HCT116 (cell line): ENCODE measurements at regions not wholly inside any gene's neighbourhood (a gene's known extent, or its start where the extent isn't known, plus 50 kb on each side); places are given as distances from the start of the nearest gene placed in this dataset.

ENCODE experiments used
- ATAC-seq: fragments of 200-7000 bp; cut with Tn5 transposase; 2 replicates; pipeline ENCODE4 v1.9.1; 2020; ENCODE audit warnings: mild to moderate bottlenecking, moderate library complexity
- BruUV-seq: library from RNA; stranded (reverse); fragments of 400-500 nt; replicated peaks from 2 replicates; lab custom pipeline; 2021; lab: Mats Ljungman, UMichigan
- CTCF ChIA-PET: fragments of 300-600 bp; sonication (Branson Sonifier 250); formaldehyde crosslinking; loops from one replicate; lab custom pipeline; 2021; ENCODE audit warnings: antibody characterized with exemption; lab: Charles Lee
- POLR2A ChIA-PET: fragments of 300-600, 350-600 bp; sonication (Branson Sonifier 250); formaldehyde crosslinking; loops from one replicate; lab custom pipeline; 2021; ENCODE audit warnings: antibody characterized with exemption; lab: Charles Lee
- RAD21 ChIA-PET, 2 experiments: fragments of 300-600 bp; sonication (Branson Sonifier 250); formaldehyde crosslinking; loops; one replicate each; lab custom pipeline; 2023; ENCODE audit warnings: low total read pairs in 2 of 2; ENCODE audit not compliant: uncharacterized antibody in 2 of 2, unreplicated experiment in 2 of 2, low non-redundant PET in 1 of 2; lab: Charles Lee
- DNase-seq: peaks from one replicate; pipeline ENCODE4 v3.0.0-alpha.2; 2010; ENCODE audit warnings: low read depth, low spot score
- H2AFZ ChIP-seq: fragments of 200-600 bp; shearing (Covaris generic), sonication (generic); 2 replicates; pipeline ENCODE4 v1.6.1; 2017; ENCODE audit warnings: low read depth, mixed run types, mixed read lengths, antibody characterized with exemption, low read length; ENCODE audit not compliant: poor library complexity, severe bottlenecking
- H3K27ac ChIP-seq: 2 replicates; pipeline ENCODE4 v1.5.1; 2012; ENCODE audit warnings: low read depth, low read length
- H3K27me3 ChIP-seq: fragments of 200-600 bp; sonication (generic); 2 replicates; pipeline ENCODE4 v1.6.1; 2016; ENCODE audit warnings: mixed run types, low read length, mixed read lengths; ENCODE audit not compliant: insufficient read depth
- H3K36me3 ChIP-seq, 2 experiments: fragments of 200-500 bp in 1 of 2; fragments of 200-600 bp in 1 of 2; sonication (Bioruptor generic) in 1 of 2; sonication (generic) in 1 of 2; 2 replicates each; pipeline versions ENCODE4 v1.5.1 to v1.6.1; 2014 to 2016; ENCODE audit warnings: low read length in 2 of 2, inconsistent platforms in 1 of 2, mixed read lengths in 1 of 2, mixed run types in 1 of 2; ENCODE audit not compliant: insufficient read depth in 2 of 2, control insufficient read depth in 1 of 2
- H3K4me1 ChIP-seq, 2 experiments: fragments of 200-600 bp in 1 of 2; sonication (generic) in 1 of 2; 2 replicates each; pipeline versions ENCODE4 v1.5.1 to v1.6.1; 2012 to 2017; ENCODE audit warnings: low read length in 2 of 2, inconsistent platforms in 1 of 2, mild to moderate bottlenecking in 1 of 2, mixed read lengths in 1 of 2, mixed run types in 1 of 2, moderate library complexity in 1 of 2; ENCODE audit not compliant: insufficient read depth in 2 of 2, control insufficient read depth in 1 of 2
- H3K4me2 ChIP-seq: fragments of 200-600 bp; sonication (generic); 2 replicates; pipeline ENCODE4 v1.6.1; 2017; ENCODE audit warnings: mixed run types, low read length, mixed read lengths
- H3K4me3 ChIP-seq, 2 experiments: fragments of 200-600 bp in 1 of 2; sonication (generic) in 1 of 2; replicated peaks in 1 of 2; 2 replicates each; pipeline ENCODE4 v1.5.1; 2011 to 2016; ENCODE audit warnings: low read length in 2 of 2, control low read depth in 1 of 2, low read depth in 1 of 2, mild to moderate bottlenecking in 1 of 2, mixed read lengths in 1 of 2, mixed run types in 1 of 2
- H3K79me2 ChIP-seq: fragments of 200-600 bp; sonication (generic); 2 replicates; pipeline ENCODE4 v1.6.1; 2017; ENCODE audit warnings: mild to moderate bottlenecking, mixed run types, low read length, moderate library complexity, mixed read lengths; ENCODE audit not compliant: insufficient read depth
- H3K9ac ChIP-seq: fragments of 200-600 bp; sonication (generic); 2 replicates; pipeline ENCODE4 v1.6.1; 2016; ENCODE audit warnings: low read length, mixed read lengths
- H3K9me2 ChIP-seq: fragments of 200-600 bp; sonication (generic), shearing (Covaris generic); 2 replicates; pipeline ENCODE4 v1.6.1; 2017; ENCODE audit warnings: mixed run types, mild to moderate bottlenecking, moderate library complexity; ENCODE audit not compliant: insufficient read depth
- H3K9me3 ChIP-seq, 2 experiments: fragments of 200-500 bp in 1 of 2; fragments of 200-600 bp in 1 of 2; sonication (Bioruptor generic) in 1 of 2; sonication (generic) in 1 of 2; 2 replicates each; pipeline ENCODE4 v1.6.1; 2014 to 2017; ENCODE audit warnings: low read length in 2 of 2, mixed read lengths in 2 of 2, inconsistent platforms in 1 of 2, low read depth in 1 of 2, mild to moderate bottlenecking in 1 of 2, mixed run types in 1 of 2, moderate library complexity in 1 of 2; ENCODE audit not compliant: control insufficient read depth in 1 of 2, insufficient read depth in 1 of 2
- H4K20me1 ChIP-seq: fragments of 200-600 bp; sonication (generic), shearing (Covaris generic); 2 replicates; pipeline ENCODE4 v1.6.1; 2017; ENCODE audit warnings: mixed run types, mild to moderate bottlenecking, moderate library complexity; ENCODE audit not compliant: insufficient read depth
- CTCF ChIP-seq, 3 experiments: fragments of 200-600 bp in 1 of 3; sonication (generic) in 1 of 3; IDR thresholded peaks in 2 of 3; conservative IDR thresholded peaks in 1 of 3; 2 replicates each; pipeline ENCODE4 v1.5.1; 2012 to 2017; ENCODE audit warnings: low read depth in 2 of 3, low read length in 2 of 3, antibody characterized with exemption in 1 of 3, borderline replicate concordance in 1 of 3, control low read depth in 1 of 3, mild to moderate bottlenecking in 1 of 3, mixed read lengths in 1 of 3, mixed run types in 1 of 3, moderate library complexity in 1 of 3; ENCODE audit not compliant: insufficient read depth in 1 of 3
- ELF1 ChIP-seq: IDR thresholded peaks from 2 replicates; pipeline ENCODE4 v1.6.1; 2012; ENCODE audit warnings: low read depth, borderline replicate concordance
- FOSL1 ChIP-seq: IDR thresholded peaks from 2 replicates; pipeline ENCODE4 v1.6.1; 2012; ENCODE audit warnings: low read depth
- REST ChIP-seq: IDR thresholded peaks from 2 replicates; pipeline ENCODE4 v1.6.1; 2012; ENCODE audit warnings: low read depth
- SRF ChIP-seq: IDR thresholded peaks from 2 replicates; pipeline ENCODE4 v1.6.1; 2012; ENCODE audit warnings: low read depth
- ZNF274 ChIP-seq: fragments of 200-500 bp; sonication (Bioruptor generic); IDR thresholded peaks from 2 replicates; pipeline ENCODE4 v1.6.1; 2014; ENCODE audit warnings: mild to moderate bottlenecking, low read depth, low read length, inconsistent platforms
- intact Hi-C: fragments of 100-400 bp; cut with micrococcal nuclease; formaldehyde crosslinking; loops from 2 replicates; pipeline ENCODE4 v1.10.0; 2022

- ChIA-PET RAD21 (no interaction called here), CTCF (no interaction called here), POLR2A (no interaction called here)
- H3K27me3 ChIP-seq: no peaks in the 10 kb centered on the region
- no peaks in the 10 kb centered on the region for H3K36me3 ChIP-seq
- no peak overlapping the region for H2AFZ ChIP-seq
- H3K4me3 ChIP-seq: no peak overlapping the region
- H3K27ac ChIP-seq: no peak overlapping the region
- H3K9me3 ChIP-seq: peaks cover 41 to 90% of the 10 kb centered on the region in 2 experiments; a peak in 2 of 4 replicates
- no TSS peak for BruUV-seq
- no peak for TF ChIP-seq SRF
- no peak for TF ChIP-seq ZNF274
- no peak for TF ChIP-seq REST
- no peak for TF ChIP-seq FOSL1
- TF ChIP-seq ELF1: no peak
- ATAC-seq (no peak), DNase-seq (no peak)
- no peaks in the 10 kb centered on the region for H3K79me2 ChIP-seq
- intact Hi-C loops: no loop called here
- no peak overlapping the region for H3K4me2 ChIP-seq
- H3K9me2 ChIP-seq: no peaks in the 10 kb centered on the region
- no peaks in the 10 kb centered on the region for H4K20me1 ChIP-seq
- no peaks in the 10 kb centered on the region for H3K4me1 ChIP-seq
- H3K9ac ChIP-seq: no peak overlapping the region
Measured at GRCh38 chr15:25068696-25069095, 113.9 kb downstream of the SNRPN start.

GRCh38 chr15:25070353-25070963 lies 115.7 kb downstream of the SNRPN start:
- H3K9me2 ChIP-seq: no peaks in the 10 kb centered on the region

More at GRCh38 chr15:25070353-25070963, 115.7 kb downstream of the SNRPN start:
- TF ChIP-seq ZNF274 (peak; percentile 72), CTCF (IDR thresholded peaks at IDR 0.05 in 2 of 3, conservative IDR thresholded peaks at IDR 0.05 in 1 of 3; ENCODE audit: borderline replicate concordance in 1 of 3, insufficient read depth in 1 of 3, low read depth in 2 of 3, low read length in 2 of 3) (no peak)
- Histone ChIP-seq H3K4me2 (no peak overlapping the region), H3K27me3 (no peaks in the 10 kb centered on the region), H3K79me2 (no peaks in the 10 kb centered on the region), H2AFZ (no peak overlapping the region), H3K4me3 (no peak overlapping the region), H3K27ac (no peak overlapping the region), H3K9ac (no peak overlapping the region), H4K20me1 (no peaks in the 10 kb centered on the region), H3K4me1 (no peaks in the 10 kb centered on the region), H3K36me3 (no peaks in the 10 kb centered on the region), H3K9me3 (peaks cover 36 to 88% of the 10 kb centered on the region in 2 experiments; a peak in 2 of 4 replicates)
- ATAC-seq: no peak
- CTCF ChIA-PET: no interaction called here
- RAD21 ChIA-PET: no interaction called here
- BruUV-seq: no TSS peak
- POLR2A ChIA-PET: no interaction called here
- no peak for DNase-seq
- intact Hi-C loops: no loop called here
